HG03575 (cell line): ENCODE measurements at regions not wholly inside any gene's neighbourhood (a gene's known extent, or its start where the extent isn't known, plus 50 kb on each side); places are given as distances from the start of the nearest gene placed in this dataset.

ENCODE experiments used
- ATAC-seq: cut with Tn5 transposase; IDR thresholded peaks from one replicate; pipeline ENCODE4 v1.9.1; 2021; ENCODE audit not compliant: unreplicated experiment, insufficient number of reproducible peaks, low FRiP score; ENCODE audit errors: extremely low read depth

- no peak for ATAC-seq
Observed at GRCh38 chr9:19533373-19533772, 124.6 kb downstream of the ACER2 start.

- ATAC-seq, result no peak
Observed at GRCh38 chr9:19527663-19528062, 118.9 kb downstream of the ACER2 start.

GRCh38 chr9:19522558-19522957, 113.7 kb downstream of the ACER2 start:
- ATAC-seq, result no peak

- no peak for ATAC-seq
Observed at GRCh38 chr9:19521205-19521604, 112.4 kb downstream of the ACER2 start.

- ATAC-seq, result no peak
Observed at GRCh38 chr9:19517202-19517942, 108.6 kb downstream of the ACER2 start.

- no peak for ATAC-seq
Observed at GRCh38 chr9:19516348-19516747, 107.5 kb downstream of the ACER2 start.

GRCh38 chr9:19513671-19514275, 105.0 kb downstream of the ACER2 start:
- ATAC-seq, result no peak

GRCh38 chr9:19512103-19512832, 103.5 kb downstream of the ACER2 start:
- ATAC-seq, result no peak

GRCh38 chr9:19511694-19512093, 102.9 kb downstream of the ACER2 start:
- ATAC-seq, result no peak

- ATAC-seq, result no peak
Observed at GRCh38 chr9:19510907-19511306, 102.1 kb downstream of the ACER2 start.
